NCI-H446 treated with DMSO at 0.1 percent for 48 hours (cell line): ENCODE measurements at regions not wholly inside any gene's neighbourhood (a gene's known extent, or its start where the extent isn't known, plus 50 kb on each side); places are given as distances from the start of the nearest gene placed in this dataset.
"Not testable (repeated sequence)": the region's sequence is repeated elsewhere in the genome, so short reads cannot be mapped to it uniquely, and the experiment has no call there.

Source experiments
- DNase-seq: peaks from one replicate; lab custom pipeline; 2025; lab: John Stamatoyannopoulos, UW

DNA sequence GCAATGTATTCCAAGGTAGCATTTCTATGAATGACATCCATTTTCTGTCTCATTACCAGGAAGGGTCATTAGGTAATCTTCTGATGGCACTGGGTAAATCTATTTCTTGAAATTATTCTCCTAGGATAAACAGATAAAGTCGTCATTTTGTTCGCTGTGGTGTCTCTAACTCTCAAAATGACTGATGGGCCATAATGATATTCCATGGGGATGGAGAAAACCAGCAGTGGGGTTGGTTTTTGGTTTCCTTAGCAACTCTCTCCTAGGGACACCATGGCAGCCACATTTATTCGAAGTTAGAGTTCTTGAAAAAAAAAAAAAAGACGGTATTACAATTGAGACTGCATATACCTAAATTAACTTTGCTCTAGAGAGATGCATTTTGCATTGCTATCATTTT, 231.3 kb upstream of the SLCO3A1 start:
- no peak for DNase-seq

DNA sequence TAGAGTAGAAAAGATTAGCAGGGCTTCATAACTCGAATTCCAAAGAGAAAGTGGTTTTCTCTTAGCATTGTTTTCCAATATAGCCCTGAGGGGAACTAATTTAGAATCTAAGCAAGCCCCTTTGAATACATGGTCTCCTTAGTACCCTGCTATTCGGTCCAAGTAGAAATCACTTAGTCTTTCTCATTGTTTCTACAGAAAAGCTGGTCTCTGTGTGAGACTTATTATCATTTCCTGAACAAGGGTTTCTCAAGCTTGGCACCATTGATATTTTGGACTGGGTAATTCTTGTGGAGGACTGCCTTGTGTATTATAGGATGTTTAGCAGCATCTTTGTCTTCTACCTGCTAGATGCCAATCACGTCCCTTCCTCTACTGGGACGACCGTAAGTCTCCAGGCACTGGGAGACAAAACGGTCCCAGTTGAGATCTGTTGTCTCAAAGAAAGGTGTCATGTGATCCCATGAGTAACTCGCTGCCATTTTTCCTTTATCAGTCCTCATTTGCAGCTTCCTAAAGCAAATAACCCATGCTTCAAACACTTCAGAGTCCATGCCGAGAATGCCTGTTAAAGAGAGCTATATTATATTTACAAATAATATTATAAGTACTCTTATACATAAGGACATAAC, 230.7 kb upstream of the SLCO3A1 start:
- DNase-seq = no peak

DNA sequence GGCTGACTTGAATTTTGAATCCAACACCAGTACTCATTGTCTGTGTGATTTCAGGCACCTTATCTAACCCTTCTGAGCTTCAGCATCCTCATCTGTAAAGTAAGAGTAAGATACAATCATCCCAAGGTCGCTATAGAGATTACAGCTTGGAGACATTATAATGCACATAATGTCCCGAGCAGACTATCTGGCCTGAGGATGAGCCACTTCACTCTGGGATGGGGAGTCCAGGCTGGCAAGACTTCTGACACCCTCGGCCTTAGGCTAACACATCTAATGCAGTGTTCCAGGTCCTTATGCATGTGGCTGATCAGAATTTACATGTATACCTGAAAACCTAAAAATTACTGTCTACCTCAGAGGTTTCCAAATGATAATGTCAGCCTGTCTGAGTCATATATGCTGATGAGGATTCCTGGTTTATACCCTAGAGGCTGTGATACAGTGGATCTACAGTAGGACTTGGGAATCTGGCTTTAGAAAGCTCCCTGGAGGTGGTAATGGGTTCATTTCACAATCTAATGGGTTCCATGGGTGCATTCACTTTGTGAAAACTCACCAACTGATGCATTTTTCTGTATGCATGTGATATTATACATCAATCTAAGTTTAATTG, 229.0 kb upstream of the SLCO3A1 start:
- no peak for DNase-seq

DNA sequence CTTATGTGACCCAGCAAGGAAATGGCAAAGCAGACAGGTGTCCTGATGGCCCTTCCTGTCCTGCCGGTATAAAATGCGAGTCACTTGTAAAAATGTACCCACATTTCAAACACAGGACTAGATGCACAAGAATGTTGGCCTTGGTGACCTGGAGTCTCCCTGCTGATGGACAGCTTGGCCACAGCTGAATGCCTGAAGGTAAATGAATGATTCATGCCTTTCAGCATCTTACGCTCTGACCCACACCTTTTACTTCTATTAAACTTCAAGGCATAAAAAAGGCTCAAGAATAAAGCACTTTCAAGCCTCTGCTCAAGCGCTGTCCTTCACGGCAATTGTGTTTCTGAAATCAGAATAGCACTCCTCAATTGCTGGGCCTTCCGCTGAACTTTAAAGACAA, 228.0 kb upstream of the SLCO3A1 start:
- DNase-seq = no peak

DNA sequence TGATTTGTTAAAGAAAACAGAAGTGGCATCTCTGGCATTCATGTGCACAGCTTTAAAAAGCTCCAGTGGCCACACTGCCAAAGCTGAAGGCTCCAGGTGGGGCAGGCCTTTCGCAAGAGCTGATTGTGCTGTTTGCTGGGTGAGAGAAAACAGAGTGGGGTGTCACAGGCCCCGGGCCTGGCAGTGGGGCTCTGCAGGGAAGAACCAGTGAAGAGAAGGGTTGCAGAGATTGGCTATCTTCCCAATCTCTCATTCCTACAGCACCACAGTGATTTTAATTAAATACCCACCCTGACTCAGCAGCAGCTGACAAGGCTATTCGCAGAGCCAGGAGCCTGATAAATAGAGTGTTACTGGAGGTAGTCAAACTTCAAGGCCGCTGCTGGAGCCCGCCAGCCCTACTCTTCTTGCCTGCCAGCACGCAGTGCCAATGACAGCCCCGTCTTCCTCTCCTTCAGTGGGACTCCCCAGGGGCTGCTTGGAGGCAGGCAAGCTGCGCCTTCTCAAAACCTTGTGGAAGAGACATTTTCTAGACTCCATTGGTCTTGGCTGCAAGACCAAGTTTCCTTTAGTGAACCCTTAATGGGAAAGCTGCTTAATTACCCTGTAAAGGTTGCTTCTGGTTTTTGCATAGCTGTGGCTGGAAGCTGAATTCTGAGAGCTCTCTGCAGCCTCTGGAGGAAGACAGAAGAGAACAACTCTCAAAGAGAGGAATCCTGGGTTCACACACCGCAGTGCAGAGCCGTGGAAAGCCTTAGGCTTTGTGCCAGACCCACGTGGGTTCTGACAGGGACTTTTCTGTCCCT, 225.8 kb upstream of the SLCO3A1 start:
- peak; percentile 75 for DNase-seq

DNA sequence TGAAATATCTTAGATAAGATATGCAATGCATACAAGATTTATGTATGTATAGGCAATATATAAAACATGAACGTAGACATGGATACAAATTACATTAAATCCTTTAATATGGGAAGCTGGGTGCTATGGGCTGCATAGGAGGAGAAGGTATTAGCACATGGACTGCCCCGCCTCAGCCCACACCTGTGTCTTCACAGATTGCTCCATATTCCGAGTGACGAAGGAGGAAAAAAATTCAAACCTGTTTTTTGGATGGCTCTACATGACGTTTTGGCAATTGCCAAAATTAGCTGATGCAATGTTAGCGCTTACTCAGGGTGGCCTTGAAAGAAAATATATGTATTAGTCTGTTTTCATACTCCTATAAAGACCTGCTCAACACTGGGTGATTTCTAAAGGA, 223.4 kb upstream of the SLCO3A1 start:
- no peak for DNase-seq

DNA sequence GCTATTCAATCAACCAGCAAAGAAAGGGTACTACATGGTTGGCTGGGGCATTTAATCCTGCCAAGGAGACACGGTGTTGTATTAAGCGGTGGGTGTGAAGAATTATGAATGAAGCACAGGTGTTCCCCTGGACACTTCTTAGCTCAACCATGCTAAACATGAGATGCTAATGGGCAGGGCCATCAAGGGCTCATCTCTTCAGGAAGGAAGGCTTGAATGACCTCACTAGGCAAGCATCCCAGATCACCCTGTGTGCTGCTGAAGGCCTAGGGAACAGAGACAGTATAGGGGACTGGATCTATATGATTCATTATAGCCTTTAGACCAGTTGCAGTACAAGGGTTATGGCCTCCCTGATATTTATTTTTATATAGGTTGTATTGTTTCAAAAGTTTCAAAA, 221.3 kb upstream of the SLCO3A1 start:
- no peak for DNase-seq

DNA sequence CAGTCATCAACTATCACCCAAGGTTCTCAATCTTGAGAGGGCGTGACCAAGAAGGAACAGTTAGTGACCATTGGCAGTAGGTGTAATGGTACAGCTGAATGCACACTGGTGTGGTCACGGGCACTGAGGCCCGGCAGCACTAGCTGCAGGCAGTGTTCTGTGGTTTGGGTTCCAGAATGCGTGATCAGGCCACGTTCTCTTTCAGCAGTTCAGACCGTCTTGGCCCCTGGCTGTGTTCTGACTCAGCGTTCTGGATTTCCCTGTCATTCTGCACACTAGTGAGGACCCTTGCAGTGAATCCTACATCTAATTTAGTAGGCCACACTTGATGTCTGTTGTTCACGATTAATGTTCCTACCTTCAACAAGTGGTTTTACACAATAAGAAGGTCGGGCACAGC, 220.5 kb upstream of the SLCO3A1 start:
- DNase-seq = no peak

DNA sequence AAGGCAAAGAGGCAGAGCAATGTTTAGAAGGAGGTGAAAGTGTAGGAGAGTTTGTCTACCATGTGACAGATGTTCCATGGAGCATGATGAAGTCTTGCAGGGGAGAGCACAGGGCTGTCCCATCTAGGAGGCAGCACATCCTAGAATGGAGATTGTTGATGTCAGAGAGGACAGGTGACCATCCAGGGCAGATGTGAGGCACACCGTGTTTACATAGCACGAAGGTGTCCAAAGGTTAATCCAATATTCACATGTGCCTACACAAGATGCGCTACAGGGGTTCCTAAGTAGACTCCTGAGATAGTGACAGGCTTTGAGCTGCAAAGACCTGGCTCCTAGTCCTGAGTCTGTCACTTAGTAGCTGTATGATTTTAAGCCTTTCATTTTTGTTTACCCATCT, 219.3 kb upstream of the SLCO3A1 start:
- no peak for DNase-seq

DNA sequence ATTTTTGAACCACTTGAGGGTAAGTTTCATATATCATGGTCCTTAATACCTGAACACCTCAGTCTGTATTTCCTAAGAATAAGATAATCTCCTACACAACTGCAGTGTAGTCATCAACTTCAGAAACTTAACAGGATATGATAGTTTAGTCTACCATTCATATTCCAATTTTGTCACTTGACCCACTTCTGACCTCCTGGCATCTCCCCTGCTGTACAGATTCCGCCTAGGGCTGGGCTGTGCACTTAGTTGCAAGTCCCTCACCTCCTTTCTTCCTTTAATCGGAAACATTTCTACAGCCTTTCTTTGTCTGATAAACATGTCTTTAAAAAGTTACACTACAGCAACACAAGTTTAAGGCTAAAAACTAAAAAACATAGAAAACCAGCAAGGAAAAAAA, 218.4 kb upstream of the SLCO3A1 start:
- no peak for DNase-seq

DNA sequence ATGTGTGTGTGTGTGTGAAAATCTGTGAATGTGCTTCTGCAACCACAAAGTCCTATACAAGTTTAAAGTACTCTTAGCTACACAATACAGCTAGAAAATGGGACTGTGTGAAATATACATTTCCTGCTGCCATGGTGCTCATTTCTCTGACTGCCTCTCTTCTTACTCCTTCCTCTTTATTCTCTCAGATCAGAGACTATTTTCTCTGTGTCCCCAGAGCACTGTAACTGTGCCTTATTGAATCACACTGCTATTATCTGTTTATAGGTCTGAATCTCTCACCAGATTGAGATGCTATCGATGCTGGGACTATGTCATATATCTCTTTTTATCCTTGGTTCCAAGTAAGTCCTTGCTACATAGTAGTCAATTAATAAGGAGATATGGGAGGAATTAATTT, 217.9 kb upstream of the SLCO3A1 start:
- no peak for DNase-seq

DNA sequence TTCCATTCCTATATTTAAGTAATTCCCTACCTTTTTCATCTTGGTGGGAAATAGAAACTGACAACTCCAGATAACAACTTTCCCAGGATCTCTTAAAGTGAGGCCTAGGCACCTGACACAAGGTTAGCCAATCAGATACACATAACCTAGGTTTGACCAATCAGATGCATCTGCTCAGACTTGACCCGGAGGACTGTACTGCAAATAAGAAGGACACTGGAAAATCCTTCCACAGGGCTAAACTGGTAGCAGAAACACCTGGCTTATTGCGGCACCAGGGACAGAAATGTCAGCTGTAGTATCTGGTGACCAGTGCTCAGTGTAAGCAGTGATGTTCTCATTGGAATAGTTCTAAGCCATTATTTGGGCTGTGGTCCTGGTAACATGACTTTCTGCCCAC, 204.5 kb upstream of the SLCO3A1 start:
- DNase-seq = no peak

DNA sequence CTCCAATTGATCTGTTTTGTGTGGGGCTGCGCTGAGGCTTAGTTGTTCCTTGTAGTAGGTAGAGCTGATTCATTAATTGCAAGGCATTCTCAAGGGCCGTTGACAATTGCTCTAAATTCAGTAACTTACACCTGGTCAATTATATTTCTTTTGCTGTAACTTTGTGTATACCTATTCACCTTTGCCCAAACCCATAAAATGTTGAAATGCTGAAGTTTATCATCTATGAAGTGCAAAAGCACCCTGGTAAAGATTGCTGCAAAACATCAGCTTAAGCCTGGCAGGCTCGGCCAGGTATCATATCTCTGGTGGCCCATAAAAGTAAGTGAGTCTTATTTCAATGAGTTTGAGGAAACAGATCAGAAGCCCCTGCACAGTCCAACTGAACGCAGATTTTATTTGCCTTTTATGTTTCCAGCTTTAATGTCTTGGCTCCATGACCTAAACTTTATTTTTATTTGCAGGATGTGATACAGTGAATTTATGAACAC, 203.6 kb upstream of the SLCO3A1 start:
- no peak for DNase-seq

DNA sequence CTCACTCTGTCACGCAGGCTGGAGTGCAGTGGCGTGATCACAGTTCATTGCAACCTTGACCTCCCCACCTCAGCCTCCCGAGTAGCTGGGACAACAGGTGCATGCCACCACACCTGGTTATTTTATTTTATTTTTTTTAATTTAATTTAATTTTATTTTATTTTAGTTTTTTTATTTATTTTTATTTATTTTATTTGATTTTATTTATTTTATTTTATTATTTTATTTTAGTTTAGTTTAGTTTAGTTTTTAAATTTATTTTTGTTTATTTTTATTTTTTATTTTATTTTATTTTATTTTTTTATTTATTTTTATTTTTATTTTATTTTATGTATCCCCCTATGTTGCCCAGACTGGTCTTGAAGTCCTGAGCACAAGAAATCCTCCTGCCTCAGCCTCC, 202.3 kb upstream of the SLCO3A1 start:
- no peak for DNase-seq

DNA sequence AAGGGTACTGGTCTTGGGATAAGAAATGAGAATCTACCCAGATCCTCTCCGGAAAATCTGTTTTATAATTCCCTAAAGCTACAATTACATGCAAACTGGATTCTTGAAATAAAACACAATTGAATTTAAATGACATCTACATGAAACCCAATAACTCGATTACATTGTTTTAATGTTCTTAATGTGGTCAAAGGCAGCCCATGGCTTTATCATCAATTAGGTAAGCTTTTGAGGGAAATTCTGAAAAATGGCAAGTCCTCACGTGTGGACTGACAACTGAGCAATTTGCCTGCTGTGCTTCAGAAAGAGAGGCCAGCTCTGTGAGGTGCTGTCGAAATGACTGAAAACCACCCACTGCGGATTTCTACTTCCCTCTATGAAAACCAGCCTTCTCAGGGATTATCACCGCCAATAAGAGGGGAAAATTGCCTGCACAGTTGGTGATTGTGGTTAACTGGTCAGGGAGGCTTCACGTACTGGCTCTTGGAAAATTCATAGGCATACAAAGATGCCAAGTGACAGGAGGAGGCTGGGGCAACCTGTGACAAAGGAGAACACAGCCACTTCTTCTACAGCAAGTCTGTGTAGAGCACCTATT, 200.8 kb upstream of the SLCO3A1 start:
- DNase-seq = no peak

DNA sequence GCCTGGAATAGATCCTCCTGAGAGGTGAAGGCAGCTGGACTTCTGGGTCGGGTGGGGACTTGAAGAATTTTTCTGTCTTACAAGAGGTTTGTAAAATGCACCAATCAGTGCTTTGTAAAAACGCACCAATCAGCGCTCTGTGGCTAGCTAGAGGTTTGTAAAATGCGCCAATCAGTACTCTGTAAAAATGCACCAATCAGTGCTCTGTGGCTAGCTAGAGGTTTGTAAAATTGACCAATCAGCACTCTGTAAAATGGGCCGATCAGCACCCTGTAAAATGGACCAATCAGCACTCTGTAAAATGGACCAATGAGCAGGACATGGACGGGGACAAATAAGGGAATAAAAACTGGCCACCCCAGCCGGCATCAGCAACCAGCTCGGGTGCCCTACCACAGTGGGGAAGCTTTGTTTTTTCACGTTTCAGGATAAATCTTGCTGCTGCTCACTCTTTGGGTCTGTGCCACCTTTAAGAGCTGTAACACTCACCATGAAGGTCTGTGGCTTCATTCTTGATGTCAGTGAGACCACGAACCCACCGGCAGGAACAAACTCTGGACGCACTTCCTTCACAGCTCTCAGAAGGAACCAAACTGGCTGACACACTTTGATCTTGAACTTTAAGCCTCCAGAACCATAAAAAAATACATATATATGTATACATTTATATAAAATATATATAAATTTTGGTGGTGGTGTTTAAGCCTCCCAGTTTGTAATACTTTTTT, 197.8 kb upstream of the SLCO3A1 start:
- DNase-seq = not testable (repeated sequence)

DNA sequence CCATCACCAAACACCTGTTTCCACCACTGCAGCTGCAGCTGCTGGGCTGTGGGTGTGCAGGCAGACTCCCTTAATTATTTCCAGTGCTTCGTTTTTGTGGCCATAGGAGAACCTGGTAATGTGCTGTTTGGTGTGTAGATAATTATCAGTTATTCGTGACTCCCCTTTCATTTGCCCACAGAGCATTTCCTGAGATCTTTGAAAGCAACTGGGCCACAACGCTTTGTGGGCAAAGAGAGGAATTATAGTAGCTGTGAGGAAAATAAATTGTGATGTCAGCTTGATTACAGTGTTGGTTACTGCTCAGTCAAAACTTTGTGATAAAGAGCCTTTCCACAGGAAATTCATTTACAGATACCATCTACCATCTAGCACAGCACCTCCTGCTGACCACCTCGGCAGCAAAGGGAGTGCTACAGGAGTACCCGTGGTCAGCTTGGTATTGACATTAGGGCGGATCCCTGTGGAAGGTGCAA, 193.3 kb upstream of the SLCO3A1 start:
- no peak for DNase-seq

DNA sequence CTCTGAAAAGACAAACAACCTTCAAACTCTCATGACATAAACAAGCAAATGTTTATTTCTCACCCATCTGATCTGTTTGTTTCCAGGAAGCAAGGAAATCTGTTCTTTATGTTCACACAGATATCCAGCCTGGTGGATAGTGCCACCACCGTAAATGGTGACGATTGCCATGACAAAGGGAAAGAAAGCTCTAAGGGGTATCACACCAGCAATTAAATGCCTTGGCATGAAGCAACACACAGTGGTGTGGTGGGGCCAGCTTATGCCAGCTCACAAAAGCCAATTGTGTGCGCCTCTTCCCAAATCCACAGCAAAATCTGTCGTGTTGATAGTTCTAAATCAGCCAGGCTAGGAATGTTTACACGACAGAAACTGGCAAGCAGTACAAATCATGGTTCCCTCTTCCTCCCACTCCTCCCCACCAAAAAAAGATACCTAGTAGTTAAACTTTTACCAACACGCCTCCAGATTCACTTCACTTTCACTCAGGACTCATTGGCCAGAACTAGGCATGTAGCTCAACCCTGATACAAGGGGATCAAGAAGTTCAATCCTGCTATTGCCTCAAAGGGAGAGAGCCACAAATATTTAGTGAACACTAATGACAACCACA, 189.2 kb upstream of the SLCO3A1 start:
- DNase-seq = no peak

DNA sequence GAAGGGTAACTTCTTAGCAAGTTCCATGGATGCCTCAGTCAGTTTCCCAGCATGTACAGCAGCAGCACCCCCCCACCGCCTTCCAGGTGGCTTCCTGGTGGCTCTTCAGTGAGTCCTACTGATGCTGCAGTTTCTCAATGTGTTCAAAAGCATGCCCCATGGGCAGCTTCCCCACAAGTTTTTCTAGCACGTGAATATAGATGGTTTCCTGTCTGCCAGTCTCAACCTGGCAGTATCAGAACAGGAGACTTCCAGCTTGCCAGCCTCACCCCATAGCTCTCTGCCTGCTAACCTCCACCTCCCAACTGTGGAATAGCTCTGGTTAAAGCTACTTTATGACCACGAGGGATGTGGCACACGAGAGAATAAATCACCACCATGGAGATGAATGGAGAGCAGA, 188.3 kb upstream of the SLCO3A1 start:
- no peak for DNase-seq

DNA sequence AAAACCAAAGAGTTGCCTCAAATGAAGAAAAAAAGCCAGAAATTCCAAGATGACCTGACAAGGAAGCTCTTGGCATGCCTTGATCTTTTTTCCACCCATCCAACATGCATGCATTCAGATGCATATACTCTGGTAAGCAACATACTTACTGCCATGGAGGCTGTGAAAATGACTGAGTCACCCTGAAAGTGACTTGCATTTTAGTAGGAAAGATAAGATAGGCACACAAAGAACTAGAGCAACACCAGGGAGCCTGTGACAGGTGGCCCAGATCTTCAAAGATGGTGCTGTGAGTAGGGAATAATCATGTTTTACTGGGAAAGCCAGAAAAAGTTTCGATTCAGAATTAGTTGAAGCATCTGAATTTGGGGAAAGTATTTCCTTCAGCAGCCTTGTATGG, 185.1 kb upstream of the SLCO3A1 start:
- no peak for DNase-seq

DNA sequence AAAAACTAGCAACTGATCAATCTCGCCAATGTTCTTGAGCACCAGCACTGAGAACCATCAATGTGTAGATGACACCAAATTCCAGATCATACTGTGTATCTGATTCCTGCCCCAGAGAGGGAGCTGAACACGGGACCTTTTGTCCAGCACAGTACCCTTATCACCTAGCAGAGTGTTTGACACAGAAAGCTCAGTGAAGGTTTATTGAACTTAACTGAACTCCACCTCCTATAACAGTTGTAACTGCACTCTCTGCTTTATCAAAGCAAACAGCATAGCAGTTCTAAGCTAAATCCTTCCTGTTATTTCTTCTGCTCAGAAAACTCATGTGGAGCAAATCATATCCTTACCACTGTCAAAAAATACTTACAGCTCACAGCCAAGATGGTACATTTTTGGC, 183.4 kb upstream of the SLCO3A1 start:
- no peak for DNase-seq

DNA sequence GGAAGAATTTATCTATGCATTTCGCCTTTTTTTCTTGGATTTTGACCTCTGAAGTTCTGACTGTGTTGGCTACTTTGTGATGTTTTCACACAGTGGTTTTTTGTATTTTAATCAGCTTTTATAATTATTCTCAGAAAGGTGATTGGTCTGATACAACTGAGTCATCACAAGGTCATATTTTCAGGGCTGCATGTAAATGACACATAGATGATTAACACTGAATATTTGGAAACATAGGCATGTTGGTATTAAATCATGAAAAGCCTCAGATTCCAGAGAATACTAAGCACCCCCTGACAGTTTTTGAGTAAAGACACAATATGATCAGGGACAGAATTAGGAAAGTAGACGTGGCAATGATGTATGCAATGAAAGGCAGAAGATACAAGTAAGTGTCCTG, 175.5 kb upstream of the SLCO3A1 start:
- no peak for DNase-seq
